ENCODE measurements at regions not wholly inside any gene's neighbourhood (a gene's known extent, or its start where the extent isn't known, plus 50 kb on each side); places are given as distances from the start of the nearest gene placed in this dataset.
"Not testable (repeated sequence)": the region's sequence is repeated elsewhere in the genome, so short reads cannot be mapped to it uniquely, and the experiment has no call there.

DNA sequence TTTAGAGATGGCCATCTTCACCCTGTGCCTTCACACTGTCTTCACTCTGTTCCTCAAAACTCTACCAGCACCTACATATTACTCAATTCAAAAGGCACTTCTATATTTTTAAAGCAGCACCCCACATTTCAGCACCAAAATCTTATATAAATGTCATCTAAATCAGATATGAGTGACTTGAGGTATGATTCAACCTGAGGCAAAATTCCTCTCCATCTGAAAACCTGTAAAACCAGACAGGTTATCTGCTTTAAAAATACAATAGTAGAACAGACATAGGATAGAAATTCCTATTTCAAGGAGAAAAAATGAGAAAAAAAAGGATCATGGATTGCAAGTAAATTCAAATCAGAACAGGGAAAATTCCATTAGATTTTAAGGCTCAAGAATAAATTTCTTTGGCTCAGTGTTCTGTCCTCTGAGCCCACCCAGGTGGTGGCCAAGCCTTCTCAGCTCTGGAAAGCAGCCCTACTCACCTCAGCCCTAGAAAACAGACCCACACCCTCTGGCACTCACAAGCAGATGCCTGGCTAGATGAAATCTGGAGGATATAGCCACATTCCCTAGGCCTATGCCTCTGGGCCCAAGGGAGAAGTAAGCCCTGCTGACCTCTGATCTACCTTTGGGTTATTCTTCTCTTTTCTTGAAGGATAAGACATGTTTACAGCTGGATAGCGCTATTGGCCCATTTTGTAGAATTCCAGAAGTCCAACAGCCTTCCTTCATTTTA lies 211.1 kb upstream of the XIST start:
- no peak for DNase-seq

GRCh38 chrX:74061879-74062278 lies 209.4 kb upstream of the XIST start:
- no peak for DNase-seq

GRCh38 chrX:74049126-74049525 lies 196.6 kb upstream of the XIST start:
- DNase-seq: no peak

DNA sequence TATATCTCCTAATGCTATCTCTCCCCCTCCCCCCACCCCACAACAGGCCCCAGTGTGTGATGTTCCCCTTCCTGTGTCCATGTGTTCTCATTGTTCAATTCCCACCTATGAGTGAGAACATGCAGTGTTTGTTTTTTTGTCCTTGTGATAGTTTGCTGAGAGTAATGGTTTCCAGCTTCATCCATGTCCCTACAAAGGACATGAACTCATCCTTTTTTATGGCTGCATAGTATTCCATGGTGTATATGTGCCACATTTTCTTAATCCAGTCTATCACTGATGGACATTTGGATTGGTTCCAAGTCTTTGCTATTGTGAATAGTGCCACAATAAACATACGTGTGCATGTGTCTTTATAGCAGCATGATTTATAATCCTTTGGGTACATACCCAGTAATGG lies 181.6 kb upstream of the XIST start:
- DNase-seq: not testable (repeated sequence)

DNA sequence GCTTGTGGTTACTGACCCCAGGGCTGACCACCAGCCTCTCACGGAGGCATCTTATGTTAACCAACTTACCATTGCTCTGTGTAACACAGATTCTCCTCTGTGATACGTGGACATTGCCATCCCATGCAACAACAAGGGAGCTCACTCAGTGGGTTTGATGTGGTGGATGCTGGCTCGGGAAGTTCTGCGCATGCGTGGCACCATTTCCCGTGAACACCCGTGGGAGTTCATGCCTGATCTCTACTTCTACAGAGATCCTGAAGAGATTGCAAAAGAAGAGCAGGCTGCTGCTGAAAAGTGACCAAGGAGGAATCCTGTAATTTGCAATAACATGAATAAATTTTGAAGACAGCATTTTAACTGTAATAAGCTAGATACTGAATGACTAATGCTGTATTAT lies 179.0 kb upstream of the XIST start:
- DNase-seq: not testable (repeated sequence)

DNA sequence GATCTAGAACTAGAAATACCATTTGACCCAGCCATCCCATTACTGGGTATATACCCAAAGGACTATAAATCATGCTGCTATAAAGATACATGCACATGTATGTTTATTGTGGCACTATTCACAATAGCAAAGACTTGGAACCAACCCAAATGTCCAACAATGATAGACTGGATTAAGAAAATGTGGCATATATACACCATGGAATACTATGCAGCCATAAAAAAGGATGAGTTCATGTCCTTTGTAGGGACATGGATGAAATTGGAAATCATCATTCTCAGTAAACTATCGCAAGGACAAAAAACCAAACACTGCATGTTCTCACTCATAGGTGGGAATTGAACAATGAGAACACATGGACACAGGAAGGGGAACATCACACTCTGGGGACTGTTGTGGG lies 178.3 kb upstream of the XIST start:
- not testable (repeated sequence) for DNase-seq

GRCh38 chrX:74025145-74025544 lies 172.6 kb upstream of the XIST start:
- not testable (repeated sequence) for DNase-seq

DNA sequence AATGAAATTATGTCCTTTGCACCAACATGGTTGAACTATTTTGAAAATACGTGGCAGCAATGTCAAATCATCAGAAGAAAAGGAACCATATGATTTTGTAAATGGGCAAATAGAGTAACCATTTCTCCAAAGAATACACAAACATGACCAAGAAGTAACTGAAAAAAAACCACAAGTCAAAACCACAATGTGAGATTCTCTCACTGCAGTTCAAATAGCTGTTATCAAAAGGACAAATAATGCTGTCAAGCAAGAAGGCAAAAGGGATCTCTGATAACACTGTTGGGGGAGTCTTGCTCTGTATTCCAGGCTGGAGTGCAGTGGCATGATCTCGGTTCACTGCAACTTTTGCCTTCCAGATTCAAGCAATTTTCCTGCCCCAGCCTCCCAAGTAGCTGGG lies 170.7 kb upstream of the XIST start:
- peak; percentile 80 for DNase-seq

DNA sequence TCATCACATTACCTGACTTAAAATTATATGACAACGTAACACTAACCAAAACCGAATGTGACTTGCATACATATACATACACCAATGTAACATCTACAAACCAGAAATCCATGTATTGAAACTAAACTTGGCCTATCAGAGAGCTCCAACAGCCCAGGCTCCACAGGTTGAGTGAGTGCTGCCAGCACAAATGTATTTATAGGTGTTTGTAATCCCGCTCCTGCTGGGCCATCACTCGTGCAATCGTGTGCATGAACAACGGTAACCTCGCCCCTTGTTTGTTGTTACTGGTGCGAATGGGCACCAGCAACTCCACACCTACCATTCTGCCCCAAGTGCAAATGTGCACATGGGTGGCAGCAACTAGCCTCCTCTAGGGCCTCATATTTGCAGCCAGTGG lies 165.7 kb upstream of the XIST start:
- no peak for DNase-seq

DNA sequence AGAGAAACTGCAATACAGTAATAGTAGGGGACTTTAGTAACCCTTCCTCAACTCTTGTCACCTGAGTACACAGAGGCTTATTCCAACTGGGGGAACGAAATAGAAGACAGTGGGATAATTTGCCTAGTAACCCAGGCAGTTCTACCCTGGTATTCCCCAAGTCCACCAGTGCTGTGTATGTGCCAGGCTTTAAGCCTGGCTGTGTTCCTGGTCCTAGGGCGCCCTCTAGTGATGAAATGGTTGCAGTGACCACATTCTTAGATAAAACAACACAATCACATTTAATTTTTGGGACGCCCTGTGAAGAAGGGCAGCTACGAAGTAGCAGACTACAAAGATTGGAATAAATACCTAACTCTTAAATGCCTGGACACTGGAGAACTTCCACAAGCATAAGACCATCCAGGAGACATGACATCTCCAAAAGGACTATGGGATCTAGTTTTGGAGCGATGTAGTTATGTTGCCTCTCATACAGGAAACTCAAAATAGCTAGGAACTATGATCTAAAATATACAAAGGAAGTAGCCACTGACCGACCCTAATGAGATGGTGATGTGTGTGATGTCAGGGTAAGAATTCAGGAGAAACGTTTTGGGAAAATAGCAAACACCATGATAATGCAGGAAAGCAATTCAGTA lies 163.0 kb upstream of the XIST start:
- peak; percentile 81 for DNase-seq

DNA sequence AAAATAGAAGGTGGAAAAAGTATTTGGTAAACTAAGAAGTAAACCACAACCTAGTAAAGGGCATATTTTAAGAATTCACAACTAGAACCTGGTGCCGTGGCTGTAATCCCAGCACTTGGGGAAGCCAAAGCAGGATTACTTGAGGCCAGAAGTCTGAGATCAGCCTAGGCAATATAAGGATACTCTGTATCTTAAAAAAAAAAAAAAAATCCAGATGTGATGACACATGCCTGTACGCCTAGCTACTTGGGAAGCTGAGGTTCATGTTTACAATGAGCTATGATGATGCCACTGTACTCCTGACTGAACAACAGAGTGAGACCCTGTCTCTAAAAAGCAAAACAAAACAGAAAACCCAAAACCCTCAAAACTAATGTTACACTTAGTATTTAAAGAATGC lies 156.5 kb upstream of the XIST start:
- DNase-seq: no peak

- no peak for DNase-seq
Measured at GRCh38 chrX:73992019-73992418, 139.5 kb upstream of the XIST start.

DNA sequence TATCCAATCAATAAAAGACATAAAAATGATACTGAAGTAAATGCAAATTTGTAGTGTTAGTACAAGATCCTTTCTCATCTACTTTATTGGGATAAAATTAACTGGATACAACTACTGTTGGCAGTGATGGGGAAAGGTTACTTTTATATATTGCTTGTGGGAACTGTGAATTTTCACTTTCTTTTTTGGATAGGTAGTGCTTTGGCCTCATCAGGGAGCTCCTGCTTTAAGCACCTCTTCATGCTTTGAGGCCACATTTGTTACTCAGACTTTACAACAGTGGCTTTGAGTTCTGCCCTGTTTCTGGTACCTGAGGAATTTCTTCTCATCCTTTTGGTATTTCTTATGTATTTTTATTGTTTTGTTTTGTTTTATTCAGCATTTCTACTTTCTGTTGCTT lies 134.7 kb upstream of the XIST start:
- DNase-seq: no peak

GRCh38 chrX:73979551-73980131 lies 127.1 kb upstream of the XIST start:
- no peak for DNase-seq

DNA sequence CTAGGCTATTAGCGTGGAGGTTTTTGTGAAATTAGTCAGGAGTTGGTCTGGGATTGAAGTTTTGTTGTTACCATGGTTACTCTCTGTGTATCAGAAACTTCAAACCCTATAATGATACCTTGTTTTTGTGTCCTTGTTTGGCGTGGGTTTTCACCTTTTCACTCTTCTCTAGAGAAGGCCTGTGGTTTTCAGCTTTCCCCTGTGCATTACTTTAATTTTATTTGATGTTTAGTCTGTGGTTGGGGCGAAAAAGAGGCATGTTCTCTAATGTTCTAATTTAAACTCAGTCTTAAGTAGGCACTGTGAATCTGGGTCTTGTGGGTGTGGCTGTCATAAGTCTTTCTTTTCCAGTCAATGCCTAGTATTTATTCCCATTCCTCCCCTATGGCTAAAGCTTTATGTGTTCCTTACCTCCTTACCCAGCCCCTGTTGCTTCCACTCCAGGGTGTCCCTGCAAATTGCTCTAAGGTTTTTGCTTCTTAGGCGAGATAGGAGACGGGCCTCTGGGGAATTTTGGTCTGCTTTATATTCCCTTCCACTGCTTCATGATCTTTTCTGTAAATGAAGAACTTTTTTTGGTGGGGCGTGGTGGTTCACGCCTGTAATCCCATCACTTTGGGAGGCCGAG lies 125.1 kb upstream of the XIST start:
- DNase-seq: no peak

DNA sequence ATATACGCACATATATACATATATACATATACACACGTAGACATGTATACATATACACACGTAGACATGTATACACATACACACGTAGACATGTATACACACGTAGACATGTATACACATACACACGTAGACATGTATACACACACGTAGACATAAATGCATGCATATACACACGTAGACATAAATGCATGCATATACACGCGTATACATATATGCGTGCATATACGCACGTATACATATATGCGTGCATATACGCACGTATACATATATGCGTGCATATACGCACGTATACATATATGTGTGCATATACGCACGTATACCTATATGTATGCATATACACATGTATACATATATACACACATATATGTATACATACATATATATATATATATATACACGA lies 114.9 kb upstream of the XIST start:
- DNase-seq: not testable (repeated sequence)

DNA sequence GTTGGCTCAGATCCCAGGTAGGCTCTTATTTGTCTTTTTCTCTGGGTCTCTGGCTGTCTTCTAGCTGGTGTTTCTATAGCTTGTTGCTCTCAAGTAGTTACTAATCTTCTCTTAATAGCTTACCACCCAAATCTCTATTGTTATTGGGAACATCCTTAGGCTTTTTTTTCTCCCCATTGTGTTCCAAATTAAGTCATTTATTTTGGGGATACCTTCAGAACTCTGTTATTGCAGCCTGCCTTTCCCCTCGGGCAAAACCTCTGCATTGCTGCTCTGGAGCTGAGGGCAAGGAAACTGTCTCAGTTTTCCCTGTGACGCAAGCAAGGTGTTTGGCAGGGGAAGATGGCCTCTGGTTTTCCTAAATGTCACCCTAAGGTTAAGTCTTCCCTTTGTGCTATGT lies 113.3 kb upstream of the XIST start:
- no peak for DNase-seq

DNA sequence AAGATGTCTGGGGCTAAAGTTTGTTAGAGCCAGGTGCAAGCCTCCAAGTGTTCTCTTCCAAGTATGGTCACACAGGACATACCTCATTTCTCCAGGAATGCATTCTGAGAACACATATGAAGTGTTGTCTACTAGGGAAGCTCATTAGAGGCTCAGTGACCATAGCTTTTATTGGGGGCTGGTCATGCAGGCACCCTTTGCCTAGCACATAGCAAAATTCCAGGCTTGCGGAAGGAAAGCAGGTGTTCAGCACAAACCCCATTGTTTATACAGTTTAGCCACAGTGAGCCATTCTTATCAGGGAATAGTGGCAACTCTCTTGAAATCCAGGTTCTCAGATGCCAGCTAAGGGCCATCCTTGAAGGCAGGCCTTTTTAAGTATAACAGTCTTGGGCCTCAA lies 112.1 kb upstream of the XIST start:
- DNase-seq: no peak

- DNase-seq: no peak
Measured at GRCh38 chrX:73963682-73964081, 111.2 kb upstream of the XIST start.

DNA sequence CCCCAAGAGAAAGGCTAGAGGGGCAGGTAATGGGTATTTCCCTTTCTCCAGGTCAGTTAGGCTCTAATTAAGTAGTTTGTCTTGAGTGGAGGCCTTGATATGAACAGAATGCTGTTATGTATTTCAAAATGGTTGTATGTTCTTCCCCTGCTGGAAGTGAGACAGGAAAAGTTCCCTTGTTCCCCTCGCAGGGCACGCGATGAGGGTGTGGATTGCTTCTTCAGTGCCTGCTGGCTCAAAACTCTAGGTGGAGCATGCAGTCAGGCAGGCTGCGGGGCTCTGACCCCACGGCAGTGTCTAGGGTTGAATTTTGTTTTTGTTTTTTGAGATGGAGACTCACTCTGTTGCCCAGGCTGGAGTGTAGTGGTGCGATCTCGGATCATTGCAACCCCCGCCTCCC lies 110.4 kb upstream of the XIST start:
- no peak for DNase-seq

DNA sequence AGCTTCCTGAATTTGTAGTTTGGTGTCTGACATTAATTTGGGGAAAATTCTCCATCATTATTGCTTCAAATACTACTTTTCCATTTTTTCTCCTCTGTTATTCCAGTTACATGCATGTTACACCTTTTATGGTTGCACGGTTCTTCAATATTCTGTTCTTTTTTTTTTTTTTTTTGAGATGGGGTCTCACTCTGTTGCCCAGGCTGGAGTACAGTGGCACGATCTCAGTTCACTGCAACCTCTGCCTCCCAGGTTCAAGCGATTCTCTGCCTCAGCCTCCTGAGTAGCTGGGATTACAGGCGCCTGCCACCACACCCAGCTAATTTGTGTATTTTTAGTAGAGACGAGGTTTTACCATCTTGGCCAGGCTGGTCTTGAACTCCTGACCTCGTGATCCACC lies 109.4 kb upstream of the XIST start:
- DNase-seq: not testable (repeated sequence)

- peak; percentile 30 for DNase-seq
Measured at GRCh38 chrX:73944563-73944908, 92.0 kb upstream of the XIST start.

- DNase-seq: peak; percentile 94
Measured at GRCh38 chrX:73943693-73944562, 91.4 kb upstream of the XIST start.

Data from hematopoietic multipotent progenitor cell treated with erythropoietin and hydrocortisone succinate and interleukin-3 and kit ligand, for 4 days (in vitro differentiated cells).